Activated CD4-positive, alpha-beta T cell treated with anti-CD3 and anti-CD28 coated beads, Interleukin-10, Interleukin-2, amounts not matched to agents 100 ng/mL and 50 ng/mL, durations not matched to agents 16 hours and 8 hours (primary cell): ENCODE measurements at regions not wholly inside any gene's neighbourhood (a gene's known extent, or its start where the extent isn't known, plus 50 kb on each side); places are given as distances from the start of the nearest gene placed in this dataset.

Experiments
- DNase-seq: peaks from one replicate; pipeline ENCODE4 v3.0.0-alpha.2; 2020

GRCh38 chr1:11373895-11374747, 101.1 kb downstream of the UBIAD1 start:
- no peak for DNase-seq

- no peak for DNase-seq
Measured at GRCh38 chr1:11374748-11375110, 101.7 kb downstream of the UBIAD1 start.

- no peak for DNase-seq
Measured at GRCh38 chr1:11377001-11377583, 101.9 kb upstream of the DISP3 start.

GRCh38 chr1:11377954-11378353, 101.0 kb upstream of the DISP3 start:
- DNase-seq = no peak

GRCh38 chr1:11379851-11380250, 99.1 kb upstream of the DISP3 start:
- DNase-seq = no peak

- DNase-seq = no peak
Measured at GRCh38 chr1:11380500-11380899, 98.5 kb upstream of the DISP3 start.

- peak; percentile 27 for DNase-seq
Measured at GRCh38 chr1:11383553-11384169, 95.3 kb upstream of the DISP3 start.

- peak; percentile 59 for DNase-seq
Measured at GRCh38 chr1:11384170-11384554, 94.8 kb upstream of the DISP3 start.

GRCh38 chr1:11387829-11388228, 91.1 kb upstream of the DISP3 start:
- no peak for DNase-seq

- DNase-seq = no peak
Measured at GRCh38 chr1:11388617-11389016, 90.3 kb upstream of the DISP3 start.

- DNase-seq = no peak
Measured at GRCh38 chr1:11391327-11391726, 87.6 kb upstream of the DISP3 start.

GRCh38 chr1:11391886-11392285, 87.1 kb upstream of the DISP3 start:
- DNase-seq = no peak

- no peak for DNase-seq
Measured at GRCh38 chr1:11394592-11395245, 84.2 kb upstream of the DISP3 start.

GRCh38 chr1:11395616-11396015, 83.3 kb upstream of the DISP3 start:
- no peak for DNase-seq

- no peak for DNase-seq
Measured at GRCh38 chr1:11397151-11397901, 81.6 kb upstream of the DISP3 start.

- no peak for DNase-seq
Measured at GRCh38 chr1:11399250-11399649, 79.7 kb upstream of the DISP3 start.

- DNase-seq = no peak
Measured at GRCh38 chr1:11400155-11400554, 78.8 kb upstream of the DISP3 start.

GRCh38 chr1:11400567-11400966, 78.4 kb upstream of the DISP3 start:
- no peak for DNase-seq

- DNase-seq = no peak
Measured at GRCh38 chr1:11406845-11407244, 72.1 kb upstream of the DISP3 start.

- DNase-seq = peak; percentile 38
Measured at GRCh38 chr1:11407301-11407994, 71.5 kb upstream of the DISP3 start.

GRCh38 chr1:11412141-11412540, 66.8 kb upstream of the DISP3 start:
- no peak for DNase-seq

- no peak for DNase-seq
Measured at GRCh38 chr1:11413986-11414391, 65.0 kb upstream of the DISP3 start.
